Gastrocnemius medialis (tissue), 4 donors: ENCODE measurements at regions not wholly inside any gene's neighbourhood (a gene's known extent, or its start where the extent isn't known, plus 50 kb on each side); places are given as distances from the start of the nearest gene placed in this dataset.

Experiments used
- CTCF ChIP-seq, 5 experiments: fragments of 450-650 bp in 3 of 5; fragments of 200-600 bp in 2 of 5; sonication (generic) in 2 of 5; IDR thresholded peaks in 4 of 5; conservative IDR thresholded peaks in 1 of 5; 1 replicate in 4 of 5; 2 replicates in 1 of 5; pipeline ENCODE4 v1.5.1; 2016 to 2019; ENCODE audit warnings: antibody characterized with exemption in 5 of 5, mild to moderate bottlenecking in 3 of 5, moderate library complexity in 3 of 5
- POLR2A ChIP-seq, 2 donors: fragments of 450-650 bp; IDR thresholded peaks; one replicate each; pipeline ENCODE4 v1.6.1; 2017; ENCODE audit warnings: antibody characterized with exemption in 2 of 2, mild to moderate bottlenecking in 2 of 2, moderate library complexity in 2 of 2

GRCh38 chr12:58081488-58081887 is 140.1 kb downstream of the ATP23 start:
- TF ChIP-seq CTCF (IDR thresholded peaks at IDR 0.05 in 4 of 5, conservative IDR thresholded peaks at IDR 0.05 in 1 of 5) (no peak), POLR2A (IDR thresholded peaks at IDR 0.05) (no peak)
